HepG2 (cell line): ENCODE measurements at regions not wholly inside any gene's neighbourhood (a gene's known extent, or its start where the extent isn't known, plus 50 kb on each side); places are given as distances from the start of the nearest gene placed in this dataset.

ENCODE experiments used
- ATAC-seq: fragments of 200-7000 bp; cut with Tn5 transposase; 3 replicates; pipeline ENCODE4 v1.9.1; 2020; ENCODE audit warnings: mild to moderate bottlenecking, moderate library complexity
- BruUV-seq: library from RNA; stranded (reverse); fragments of 400-500 nt; replicated peaks from 2 replicates; lab custom pipeline; 2021; lab: Mats Ljungman, UMichigan
- CTCF ChIA-PET: fragments of 300-600 bp; formaldehyde crosslinking; extraction: SDS; loops from one replicate; lab custom pipeline; 2021; ENCODE audit warnings: low total read pairs, inconsistent platforms, low intra/inter-chr PET ratio; lab: Yijun Ruan, JAX
- POLR2A ChIA-PET: fragments of 350-600 bp; sonication (Branson Sonifier 250); formaldehyde crosslinking; loops from one replicate; lab custom pipeline; 2020; ENCODE audit warnings: antibody characterized with exemption, inconsistent platforms; lab: Yijun Ruan, JAX
- DNase-seq: peaks from one replicate; pipeline ENCODE4 v3.0.0-alpha.2; 2015; ENCODE audit warnings: low spot score
- FAIRE-seq: peaks from 3 replicates; lab custom pipeline; 2011; peaks lifted over from hg19 to GRCh38; lab: Jason Lieb, UNC
- H2AFZ ChIP-seq: one replicate; pipeline ENCODE4 v1.6.1; 2011; ENCODE audit warnings: low read length, inconsistent platforms
- H3K27ac ChIP-seq: fragments of 300-600 bp; 3 replicates; pipeline ENCODE4 v1.8.0; 2011; ENCODE audit warnings: mixed run types, mild to moderate bottlenecking, mixed read lengths, low read length, inconsistent platforms; ENCODE audit not compliant: insufficient read depth; ENCODE audit errors: extremely low read length
- H3K27me3 ChIP-seq, 2 experiments: fragments of 200-600 bp in 1 of 2; 2 replicates in 1 of 2; 3 replicates in 1 of 2; pipeline versions ENCODE4 v1.6.0 to v1.8.0; 2011; ENCODE audit warnings: low read length in 2 of 2, mild to moderate bottlenecking in 2 of 2, moderate library complexity in 2 of 2, inconsistent platforms in 1 of 2; ENCODE audit not compliant: insufficient read depth in 2 of 2, control insufficient read depth in 1 of 2
- H3K36me3 ChIP-seq, 2 experiments: fragments of 200-600 bp in 1 of 2; replicated peaks in 1 of 2; 2 replicates in 1 of 2; 3 replicates in 1 of 2; pipeline versions ENCODE4 v1.5.1 to v1.8.0; 2011; ENCODE audit warnings: low read length in 2 of 2, inconsistent platforms in 1 of 2; ENCODE audit not compliant: insufficient read depth in 2 of 2, control insufficient read depth in 1 of 2
- H3K4me1 ChIP-seq: 2 replicates; pipeline ENCODE4 v1.5.1; 2012; ENCODE audit warnings: low read length, inconsistent platforms; ENCODE audit not compliant: insufficient read depth
- H3K4me2 ChIP-seq: 2 replicates; pipeline ENCODE4 v1.6.0; 2011; ENCODE audit warnings: low read depth, low read length, inconsistent platforms
- H3K4me3 ChIP-seq, 3 experiments: fragments of 200-600 bp in 1 of 3; sonication (generic), shearing (Covaris generic) in 1 of 3; replicated peaks in 1 of 3; 2 replicates each; pipeline ENCODE4 v1.5.1; 2011 to 2016; ENCODE audit warnings: low read length in 3 of 3, inconsistent platforms in 2 of 3, low read depth in 2 of 3, mild to moderate bottlenecking in 2 of 3, control low read depth in 1 of 3, mixed read lengths in 1 of 3; ENCODE audit not compliant: insufficient read depth in 1 of 3
- H3K79me2 ChIP-seq: one replicate; pipeline ENCODE4 v1.6.1; 2011; ENCODE audit warnings: low read length, inconsistent platforms; ENCODE audit not compliant: insufficient read depth
- H3K9ac ChIP-seq: 2 replicates; pipeline ENCODE4 v1.6.0; 2011; ENCODE audit warnings: mild to moderate bottlenecking, low read depth, low read length, inconsistent platforms; ENCODE audit not compliant: insufficient read depth
- H3K9me3 ChIP-seq: 2 replicates; pipeline ENCODE4 v1.5.1; 2012; ENCODE audit warnings: mild to moderate bottlenecking, low read length
- H4K20me1 ChIP-seq: 2 replicates; pipeline ENCODE4 v1.6.0; 2011; ENCODE audit warnings: inconsistent platforms, mild to moderate bottlenecking, low read length, moderate library complexity; ENCODE audit not compliant: insufficient read depth
- CBX1 ChIP-seq: IDR thresholded peaks from one replicate; pipeline ENCODE4 v1.6.1; 2016; ENCODE audit warnings: antibody characterized with exemption, low read depth
- HNRNPLL ChIP-seq: fragments of 200-400 bp; formaldehyde crosslinking; IDR thresholded peaks from 2 replicates; pipeline ENCODE4 v1.6.1; 2017; ENCODE audit warnings: mild to moderate bottlenecking, low read depth, low read length; ENCODE audit not compliant: poor library complexity, severe bottlenecking
- KMT2B ChIP-seq: IDR thresholded peaks from 2 replicates; pipeline ENCODE4 v1.6.1; 2016; ENCODE audit warnings: missing genetic modification reagents, missing compliant biosample characterization
- MXI1 ChIP-seq: IDR thresholded peaks from 3 replicates; pipeline ENCODE4 v1.6.1; 2012; ENCODE audit warnings: low read depth, low read length, inconsistent platforms, borderline replicate concordance
- POLR2G ChIP-seq: fragments of 200-400 bp; formaldehyde crosslinking; IDR thresholded peaks from 2 replicates; pipeline ENCODE4 v1.6.1; 2018; ENCODE audit warnings: mild to moderate bottlenecking, low read depth, low read length, moderate library complexity
- TP53 ChIP-seq: sonication (generic); formaldehyde crosslinking; conservative IDR thresholded peaks from 2 replicates; pipeline ENCODE4 v1.4.0; 2020; ENCODE audit warnings: missing genetic modification reagents
- U2AF1 ChIP-seq: fragments of 200-400 bp; formaldehyde crosslinking; optimal IDR thresholded peaks from 2 replicates; pipeline ENCODE3; 2017; ENCODE audit warnings: mild to moderate bottlenecking, low read depth, low read length
- ZHX2 ChIP-seq, 2 experiments: sonication (generic) in 1 of 2; formaldehyde crosslinking in 1 of 2; IDR thresholded peaks; 2 replicates each; pipeline versions ENCODE4 v1.6.1 to v1.9.0; 2014 to 2022; ENCODE audit warnings: antibody characterized with exemption in 1 of 2, borderline replicate concordance in 1 of 2, inconsistent platforms in 1 of 2, low read depth in 1 of 2, missing genetic modification reagents in 1 of 2
- ZNF354B ChIP-seq: sonication (generic); formaldehyde crosslinking; IDR thresholded peaks from 2 replicates; pipeline ENCODE4 v1.8.0; 2022; ENCODE audit warnings: mild to moderate bottlenecking, missing genetic modification reagents
- ZNF513 ChIP-seq: sonication (generic); formaldehyde crosslinking; conservative IDR thresholded peaks from 2 replicates; pipeline ENCODE4 v1.5.0; 2020; ENCODE audit warnings: missing genetic modification reagents
- ZNF678 ChIP-seq: sonication (generic); formaldehyde crosslinking; IDR thresholded peaks from 2 replicates; pipeline ENCODE4 v1.4.0; 2020; ENCODE audit warnings: mild to moderate bottlenecking, missing genetic modification reagents
- ZNF773 ChIP-seq: sonication (generic); formaldehyde crosslinking; IDR thresholded peaks from 2 replicates; pipeline ENCODE4 v1.4.0; 2020; ENCODE audit warnings: missing genetic modification reagents, borderline replicate concordance
- ZNF775 ChIP-seq: sonication (generic); formaldehyde crosslinking; IDR thresholded peaks from 2 replicates; pipeline ENCODE4 v1.4.0; 2020; ENCODE audit warnings: missing genetic modification reagents, mild to moderate bottlenecking, moderate library complexity, borderline replicate concordance
- WGBS: methylation state at CpG from one replicate; pipeline ENCODE4 v1.1.6; 2017; ENCODE audit warnings: low lambda C conversion rate; 5-methylcytosine and 5-hydroxymethylcytosine counted together
- in situ Hi-C: cut with HindIII; loops from 2 replicates; pipeline ENCODE4 v1.10.0; 2017; ENCODE audit warnings: low pct_unique_long_range_greater_than_20kb; ENCODE audit not compliant: extremely low pct_ligation_motif_present
- intact Hi-C: fragments of 100-400 bp; cut with micrococcal nuclease; formaldehyde crosslinking; loops from one replicate; pipeline ENCODE4 v1.10.0; 2022; ENCODE audit not compliant: unreplicated experiment

- POLR2A ChIA-PET = no interaction called here
Observed at GRCh38 chr11:95346265-95346664, 115.3 kb upstream of the SESN3 start.

DNA sequence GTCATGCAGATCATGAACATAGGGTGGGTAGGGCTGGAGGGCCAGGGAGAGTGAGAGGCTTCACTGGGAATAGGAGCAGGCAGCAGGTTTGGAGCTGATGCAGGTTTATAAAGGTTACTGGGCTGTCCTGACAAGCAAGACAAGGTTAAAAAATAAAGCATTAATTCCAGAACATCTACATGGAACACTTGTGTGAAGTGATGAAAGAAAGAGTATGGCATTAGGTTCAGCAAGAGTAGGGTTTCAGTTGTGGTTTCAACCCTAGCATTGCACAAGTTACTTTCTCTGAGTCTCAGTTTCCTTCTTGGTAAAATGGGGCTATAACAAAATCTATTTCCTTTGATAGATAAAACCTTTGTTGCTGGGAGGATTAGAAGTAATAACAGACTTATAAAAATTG, 114.6 kb upstream of the SESN3 start:
- Histone ChIP-seq H3K79me2 (no peaks in the 10 kb centered on the region), H4K20me1 (no peaks in the 10 kb centered on the region), H3K36me3 (no peaks in the 10 kb centered on the region), H2AFZ (no peak overlapping the region), H3K9me3 (no peaks in the 10 kb centered on the region), H3K27me3 (no peaks in the 10 kb centered on the region; a peak in 1 of 5 replicates), H3K4me2 (no peak overlapping the region), H3K4me3 (no peak overlapping the region), H3K9ac (no peak overlapping the region), H3K4me1 (no peaks in the 10 kb centered on the region), H3K27ac (no peak overlapping the region)
- no peak for FAIRE-seq
- intact Hi-C loops = no loop called here
- no peak for DNase-seq
- no TSS peak for BruUV-seq
- ChIA-PET CTCF (no interaction called here), POLR2A (no interaction called here)
- no peak for ATAC-seq
- in situ Hi-C loops = no loop called here
- TF ChIP-seq ZHX2 (IDR thresholded peaks at IDR 0.05; ENCODE audit: low read depth) (no peak), ZHX2 (CRISPR knock-in tag; IDR thresholded peaks at IDR 0.05; ENCODE audit: borderline replicate concordance) (no peak), ZNF354B (CRISPR knock-in tag) (no peak), ZNF773 (CRISPR knock-in tag) (no peak), POLR2G (no peak), HNRNPLL (no peak), ZNF513 (CRISPR knock-in tag) (no peak), ZNF678 (CRISPR knock-in tag) (no peak), CBX1 (no peak), MXI1 (no peak), TP53 (no peak), KMT2B (CRISPR knock-in tag) (no peak), U2AF1 (no peak)

More at GRCh38 chr11:95346265-95346664, 115.3 kb upstream of the SESN3 start:
- no peaks in the 10 kb centered on the region for H3K4me1 ChIP-seq
- no peak overlapping the region for H3K9ac ChIP-seq
- BruUV-seq = no TSS peak
- no peaks in the 10 kb centered on the region for H4K20me1 ChIP-seq
- H3K79me2 ChIP-seq = no peaks in the 10 kb centered on the region
- in situ Hi-C loops = no loop called here
- WGBS = 0% methylated on average over 1 of the region's 1 CpG
- no peak for TF ChIP-seq ZNF775 (CRISPR knock-in tag)
- H3K4me3 ChIP-seq = no peak overlapping the region
- H2AFZ ChIP-seq = no peak overlapping the region
- ATAC-seq = no peak
- H3K27me3 ChIP-seq = no peaks in the 10 kb centered on the region; a peak in 1 of 5 replicates
- H3K36me3 ChIP-seq = no peaks in the 10 kb centered on the region
- FAIRE-seq = no peak
- H3K9me3 ChIP-seq = no peaks in the 10 kb centered on the region
- CTCF ChIA-PET = no interaction called here
- no peak for DNase-seq
- no peak overlapping the region for H3K4me2 ChIP-seq
- H3K27ac ChIP-seq = no peak overlapping the region
- intact Hi-C loops = no loop called here
